ENCODE measurements at regions not wholly inside any gene's neighbourhood (a gene's known extent, or its start where the extent isn't known, plus 50 kb on each side); places are given as distances from the start of the nearest gene placed in this dataset.

GRCh38 chr15:88342666-88343065 is 86.1 kb upstream of the NTRK3 start:
- no peaks in the 10 kb centered on the region for H3K9me3 ChIP-seq (replicated peaks in 1 of 3)
- 36 to 69% (median 53%) methylated on average over 2 of the region's 2 CpGs for WGBS, 4 donors
- H3K27ac ChIP-seq, result no peak overlapping the region
- H3K27me3 ChIP-seq, result no peaks in the 10 kb centered on the region
- H3K4me3 ChIP-seq, result no peak overlapping the region
- H3K36me3 ChIP-seq (replicated peaks in 1 of 2), result no peaks in the 10 kb centered on the region
- no peak for DNase-seq
- no peak for TF ChIP-seq POLR2A (IDR thresholded peaks at IDR 0.05)
- no peak for TF ChIP-seq CTCF (IDR thresholded peaks at IDR 0.05)
- H3K4me1 ChIP-seq (replicated peaks in 1 of 2), result no peaks in the 10 kb centered on the region
- intact Hi-C loops (cut with DNase I), result no loop called here

DNA sequence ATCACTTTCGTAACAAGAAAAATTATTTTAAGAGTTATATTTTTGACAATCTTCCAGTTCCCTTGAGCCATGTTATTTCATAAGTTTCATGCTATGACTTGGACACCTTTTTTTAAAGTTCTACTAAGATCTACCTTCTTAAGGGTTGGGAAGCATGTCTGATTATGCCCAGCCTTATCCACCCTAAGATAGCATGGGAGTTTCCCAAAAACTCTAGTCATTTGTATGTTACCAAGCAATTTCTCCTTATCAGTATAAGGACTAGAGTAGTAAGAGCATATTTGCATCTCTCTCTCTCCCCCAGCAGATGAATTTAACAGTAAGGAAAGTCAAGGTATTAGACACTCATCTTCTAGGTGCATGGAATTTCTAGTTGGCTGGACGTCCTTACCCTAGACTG is 85.1 kb upstream of the NTRK3 start:
- DNase-seq, result no peak
- no peak overlapping the region for H3K27ac ChIP-seq
- 49 to 77% (median 68%) methylated on average over 1 to 2 of the region's 2 CpGs for WGBS, 4 donors
- no peaks in the 10 kb centered on the region for H3K36me3 ChIP-seq (replicated peaks in 1 of 2)
- no peaks in the 10 kb centered on the region for H3K27me3 ChIP-seq
- TF ChIP-seq POLR2A (IDR thresholded peaks at IDR 0.05), result no peak
- TF ChIP-seq CTCF (IDR thresholded peaks at IDR 0.05), result no peak
- no peak overlapping the region for H3K4me3 ChIP-seq
- intact Hi-C loops (cut with DNase I), result no loop called here
- no peaks in the 10 kb centered on the region for H3K9me3 ChIP-seq (replicated peaks in 1 of 3)
- no peaks in the 10 kb centered on the region for H3K4me1 ChIP-seq (replicated peaks in 1 of 2)

GRCh38 chr15:88341006-88341405 is 84.5 kb upstream of the NTRK3 start:
- 63 to 81% (median 65%) methylated on average over 5 of the region's 5 CpGs for WGBS, 4 donors
- H3K27me3 ChIP-seq, result no peaks in the 10 kb centered on the region
- TF ChIP-seq POLR2A (IDR thresholded peaks at IDR 0.05), result no peak
- TF ChIP-seq CTCF (IDR thresholded peaks at IDR 0.05), result no peak
- H3K4me3 ChIP-seq, result no peak overlapping the region
- H3K36me3 ChIP-seq (replicated peaks in 1 of 2), result no peaks in the 10 kb centered on the region
- no peaks in the 10 kb centered on the region for H3K4me1 ChIP-seq (replicated peaks in 1 of 2)
- H3K27ac ChIP-seq, result no peak overlapping the region
- no peaks in the 10 kb centered on the region for H3K9me3 ChIP-seq (replicated peaks in 1 of 3)
- no peak for DNase-seq
- intact Hi-C loops (cut with DNase I), result no loop called here

GRCh38 chr15:88337993-88338392 is 81.5 kb upstream of the NTRK3 start:
- DNase-seq, result no peak
- TF ChIP-seq CTCF (IDR thresholded peaks at IDR 0.05) (no peak), POLR2A (IDR thresholded peaks at IDR 0.05) (no peak)
- intact Hi-C loops (cut with DNase I), result no loop called here
- Histone ChIP-seq H3K4me1 (replicated peaks in 1 of 2) (no peaks in the 10 kb centered on the region), H3K36me3 (replicated peaks in 1 of 2) (no peaks in the 10 kb centered on the region), H3K27me3 (no peaks in the 10 kb centered on the region), H3K27ac (no peak overlapping the region), H3K9me3 (replicated peaks in 1 of 3) (no peaks in the 10 kb centered on the region), H3K4me3 (no peak overlapping the region)
- 0 to 8% (median 3%) methylated on average over 1 of the region's 1 CpG for WGBS, 4 donors

Measured in adrenal gland (tissue), 9 donors.